Suppressor macrophage (primary cell): ENCODE measurements at regions not wholly inside any gene's neighbourhood (a gene's known extent, or its start where the extent isn't known, plus 50 kb on each side); places are given as distances from the start of the nearest gene placed in this dataset.

Experiments
- DNase-seq, 4 experiments: peaks; one replicate each; pipeline ENCODE4 v3.0.0-alpha.2; 2020 to 2022

DNA sequence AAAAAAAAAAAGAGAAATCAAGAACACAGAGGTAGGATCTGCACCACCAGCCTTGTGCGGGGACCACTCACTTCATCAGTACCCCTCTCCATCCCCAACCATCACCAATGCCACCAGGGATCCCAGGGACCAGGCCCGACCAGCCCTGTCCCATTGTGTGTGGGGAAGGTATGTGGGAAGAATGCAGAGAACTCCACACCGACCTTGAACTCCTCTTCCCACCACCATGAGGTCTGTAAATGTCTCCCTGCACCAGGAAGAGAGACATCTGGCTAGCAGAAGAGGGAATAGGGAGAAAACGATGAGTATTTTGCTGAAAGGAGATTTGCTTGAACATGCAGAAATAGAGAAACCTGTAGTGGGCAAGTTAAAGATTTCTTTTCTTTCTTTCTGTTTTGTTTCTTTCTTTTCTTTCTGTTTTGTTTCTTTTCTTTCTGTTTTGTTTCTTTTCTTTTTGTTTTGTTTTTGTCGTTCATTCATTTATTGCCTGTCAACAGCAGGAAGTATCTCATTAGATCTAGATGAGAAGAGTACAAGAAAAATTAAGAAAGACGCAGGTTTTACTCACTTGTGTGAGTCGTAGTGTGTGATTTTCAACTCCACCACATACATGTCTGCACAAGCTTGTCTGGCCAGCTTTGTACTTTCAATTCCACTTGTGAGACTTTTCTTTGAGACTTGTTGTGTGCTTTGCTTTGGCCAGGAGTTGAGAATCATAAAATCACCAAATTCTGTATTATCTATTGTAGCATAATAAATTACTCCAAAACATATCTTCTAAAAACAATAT is 179.8 kb upstream of the HAAO start:
- DNase-seq: no peak

DNA sequence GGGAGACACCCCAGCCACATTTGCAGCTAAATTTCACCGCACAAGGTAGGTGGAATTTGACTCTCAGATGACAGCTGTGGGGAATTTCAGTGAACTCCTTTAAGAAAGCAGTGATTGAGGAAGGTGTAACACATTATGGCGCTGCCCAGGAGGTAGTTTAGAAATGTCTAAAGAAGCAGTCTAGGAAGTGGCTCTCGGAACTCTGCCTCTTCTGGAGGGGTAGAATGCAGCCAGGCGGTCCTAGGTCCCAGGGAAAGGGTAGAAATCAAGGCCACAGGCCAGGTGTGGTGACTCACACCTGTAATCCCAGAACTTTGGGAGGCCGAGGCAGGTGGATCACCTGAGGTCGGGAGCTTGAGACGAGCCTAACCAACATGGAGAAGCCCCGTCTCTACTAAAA is 179.0 kb upstream of the HAAO start:
- DNase-seq: no peak

GRCh38 chr2:42970151-42970550 is 177.8 kb upstream of the HAAO start:
- DNase-seq: no peak

DNA sequence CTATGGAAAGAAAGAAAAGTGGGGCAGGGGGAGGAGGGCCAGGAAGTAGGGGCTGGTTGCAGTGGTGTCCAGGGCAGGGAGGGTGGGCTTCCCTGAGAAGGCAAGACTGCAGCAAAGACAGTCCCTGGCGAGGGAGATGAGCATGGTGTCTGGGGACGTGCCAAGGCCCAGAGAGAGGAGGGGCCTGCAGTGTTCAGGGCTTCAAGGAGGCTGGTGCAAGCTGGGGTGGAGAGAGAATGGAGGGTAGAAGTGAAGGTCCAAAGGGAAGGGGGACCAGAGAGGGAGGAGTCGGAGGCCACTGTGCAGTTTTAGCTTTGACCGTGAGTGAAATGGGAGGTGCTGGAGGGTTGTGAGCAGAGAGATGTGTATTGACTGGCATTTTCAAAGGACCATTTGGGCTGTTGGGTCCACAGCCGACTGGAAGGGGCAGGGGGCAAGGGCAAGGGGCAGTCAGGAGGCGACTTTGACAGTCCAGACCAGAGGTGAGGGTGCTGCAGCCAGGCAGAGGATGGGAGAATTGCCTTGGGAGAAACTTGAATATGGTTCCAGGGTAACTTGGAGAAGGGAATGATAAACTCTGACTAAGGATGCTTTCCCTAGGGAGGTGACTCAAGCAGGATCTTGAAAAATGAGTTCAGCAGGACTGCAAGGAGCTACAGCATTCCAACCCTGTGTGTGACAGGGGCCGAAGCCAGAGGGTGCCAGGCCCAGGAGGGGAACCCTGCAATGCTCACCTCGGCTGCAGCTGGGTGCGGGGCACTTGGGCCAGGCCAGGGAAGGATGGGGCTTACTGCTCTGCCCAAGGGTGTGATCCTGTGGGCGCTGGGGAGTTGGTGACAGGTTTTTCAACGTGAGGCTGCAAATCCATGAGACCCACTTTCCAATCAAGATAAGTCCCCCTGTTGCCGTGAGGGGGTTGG is 177.1 kb upstream of the HAAO start:
- no peak for DNase-seq

DNA sequence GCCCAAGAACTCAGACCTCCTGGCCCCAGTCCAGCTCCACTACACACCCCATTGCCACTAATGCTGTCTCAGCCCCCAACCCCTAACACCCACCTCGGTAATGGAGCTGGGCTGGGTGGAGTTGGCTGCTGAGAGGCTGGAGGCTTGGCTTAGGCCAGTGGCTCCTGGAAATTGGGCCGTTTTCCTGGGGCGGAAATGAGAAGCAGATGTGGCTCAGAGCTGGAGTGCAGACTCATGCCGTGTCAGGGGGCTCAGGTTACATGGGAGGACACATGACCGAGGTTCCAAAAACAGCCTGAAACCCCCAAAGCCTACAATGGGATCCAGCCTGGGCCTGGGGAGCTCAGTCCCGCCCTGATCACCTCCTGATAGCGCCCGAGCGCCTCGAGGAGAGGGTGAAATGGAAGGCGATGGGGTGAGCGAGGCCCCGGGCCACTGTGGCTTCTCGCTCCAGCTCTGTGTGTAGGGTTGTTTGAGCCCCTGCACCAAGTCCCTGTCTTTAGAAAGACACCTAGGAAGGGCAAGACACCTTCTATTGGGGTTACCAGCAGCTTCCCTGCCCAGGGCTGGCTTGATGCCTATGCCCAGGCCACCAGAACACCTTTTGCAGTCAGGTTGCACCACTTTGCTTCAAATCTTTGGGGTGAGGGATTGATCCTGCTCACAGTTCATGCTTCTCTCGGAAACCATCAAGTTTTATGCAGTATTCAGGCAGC is 175.7 kb upstream of the HAAO start:
- DNase-seq: peak in 1 of 4 experiments; percentile 26

DNA sequence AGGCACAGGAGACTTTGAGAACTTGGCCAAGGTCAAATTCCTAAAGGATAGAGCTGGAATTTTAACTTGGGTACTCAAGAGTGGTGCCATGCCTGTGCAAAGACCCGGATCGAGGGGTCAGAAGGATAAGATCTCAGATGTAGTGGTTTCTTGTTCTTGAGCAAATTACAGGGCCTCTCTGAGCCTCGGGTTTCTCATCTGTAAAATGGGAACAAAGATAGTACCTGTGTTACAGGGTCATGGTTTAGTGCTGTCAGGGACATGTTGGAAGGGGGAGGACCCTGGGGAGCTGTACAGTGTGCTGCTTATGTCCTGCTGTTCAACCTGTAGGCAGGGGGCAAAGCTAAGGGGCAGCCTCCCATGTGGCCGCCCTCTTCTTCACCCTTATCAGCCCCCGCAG is 173.5 kb upstream of the HAAO start:
- DNase-seq: no peak

DNA sequence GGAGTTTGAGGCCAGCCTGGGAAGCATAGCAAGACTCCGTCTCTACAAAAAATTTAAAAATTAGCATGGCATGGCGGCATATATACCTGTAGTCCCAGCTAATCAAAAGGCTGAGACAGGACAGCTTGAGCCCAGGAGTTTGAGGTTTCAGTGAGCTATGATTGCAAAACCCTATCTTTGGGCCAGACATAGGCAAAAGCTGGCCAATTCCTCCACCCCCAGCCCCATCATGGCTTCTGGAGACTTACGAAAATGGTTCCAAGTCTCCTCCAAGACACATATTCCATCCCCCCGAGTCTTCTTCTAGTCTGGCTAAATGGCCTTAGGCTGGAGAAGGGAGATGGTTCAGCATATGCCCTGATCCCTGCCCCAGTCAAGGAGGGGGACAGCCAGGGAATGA is 172.8 kb upstream of the HAAO start:
- no peak for DNase-seq

DNA sequence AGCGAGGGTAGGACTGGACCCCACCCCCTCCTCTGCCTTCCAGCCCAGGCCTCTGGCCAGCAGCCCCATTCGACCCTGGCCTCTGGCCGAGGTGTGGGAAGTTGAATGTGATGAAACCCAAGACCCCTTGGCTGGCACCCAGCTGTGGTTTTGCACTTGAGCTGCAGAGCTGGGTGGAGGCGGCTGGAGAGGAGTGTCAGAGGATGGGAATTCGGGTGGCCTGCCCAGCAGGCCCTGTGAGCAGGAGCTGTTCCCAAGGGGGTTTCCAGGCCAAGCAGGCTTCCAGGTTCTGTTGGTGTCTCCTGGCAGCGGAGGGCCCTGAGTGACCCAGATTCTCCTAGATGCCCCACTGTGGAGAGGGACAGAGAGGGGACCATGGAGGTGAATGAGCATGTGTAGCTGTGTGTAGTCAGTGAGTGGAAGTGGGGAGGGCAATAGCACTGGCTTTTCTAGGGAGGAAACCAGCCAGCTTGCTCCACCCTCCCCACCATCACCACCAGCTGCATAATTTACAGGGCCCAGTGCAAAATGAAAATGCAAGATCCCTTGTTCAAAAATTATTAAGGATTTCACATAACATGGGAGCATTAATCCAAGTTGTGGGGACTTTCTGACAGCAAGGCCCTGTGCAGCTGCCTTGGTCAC is 172.2 kb upstream of the HAAO start:
- peak in 1 of 4 experiments; percentile 15 for DNase-seq

DNA sequence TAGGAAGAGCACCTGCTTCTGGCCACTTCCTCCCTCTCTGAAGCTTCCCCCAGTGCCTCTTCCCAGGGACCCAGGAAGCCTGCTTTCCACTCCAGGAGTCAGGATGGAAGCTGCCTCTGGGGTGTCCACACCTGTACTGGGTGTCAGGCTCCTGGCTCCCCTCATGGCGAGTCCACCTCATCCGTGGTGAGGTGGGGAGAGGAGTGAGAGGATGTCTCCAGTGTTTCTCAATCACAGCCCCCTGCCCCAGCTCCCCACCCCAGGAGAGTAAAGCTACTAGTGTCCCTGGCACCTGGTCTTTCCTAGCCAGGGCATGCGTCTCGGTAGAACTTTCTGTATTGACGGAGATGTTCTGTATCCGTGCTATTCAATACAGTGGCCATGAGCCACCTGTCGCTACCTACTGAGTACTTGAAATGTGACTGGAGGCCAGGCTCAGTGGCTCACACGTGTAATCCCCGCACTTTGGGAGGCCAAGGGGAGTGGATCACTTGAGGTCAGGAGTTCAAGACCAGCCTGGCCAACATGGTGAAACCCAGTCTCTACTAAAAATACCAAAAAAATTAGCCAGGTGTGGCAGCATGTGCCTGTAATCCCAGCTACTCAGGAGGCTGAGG is 171.2 kb upstream of the HAAO start:
- no peak for DNase-seq

- DNase-seq: peak in 1 of 4 experiments; percentile 38
Observed at GRCh38 chr2:42962508-42962953, 170.1 kb upstream of the HAAO start.

DNA sequence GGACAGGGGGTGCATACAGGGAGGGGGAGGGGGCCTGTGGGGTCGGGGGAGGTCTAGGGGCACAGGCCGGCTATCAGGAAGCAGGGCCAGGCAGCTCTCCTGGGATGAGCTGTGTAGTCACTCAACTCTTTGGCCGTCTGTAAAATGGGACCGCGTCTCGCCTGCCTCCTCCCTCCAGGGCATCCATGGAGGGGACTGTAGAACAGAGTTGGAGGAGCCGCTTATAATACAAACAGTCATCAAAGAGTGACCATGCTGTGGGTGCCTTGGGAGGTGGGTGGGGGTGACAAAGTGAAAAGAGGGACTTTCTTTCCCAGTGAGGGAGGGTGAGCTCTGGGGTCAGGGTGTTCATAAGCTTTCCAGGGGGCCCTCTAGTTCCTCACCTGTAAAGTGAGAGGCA is 169.6 kb upstream of the HAAO start:
- no peak for DNase-seq

- DNase-seq: no peak
Observed at GRCh38 chr2:42961385-42961811, 169.0 kb upstream of the HAAO start.

- DNase-seq: no peak
Observed at GRCh38 chr2:42960842-42961180, 168.4 kb upstream of the HAAO start.

DNA sequence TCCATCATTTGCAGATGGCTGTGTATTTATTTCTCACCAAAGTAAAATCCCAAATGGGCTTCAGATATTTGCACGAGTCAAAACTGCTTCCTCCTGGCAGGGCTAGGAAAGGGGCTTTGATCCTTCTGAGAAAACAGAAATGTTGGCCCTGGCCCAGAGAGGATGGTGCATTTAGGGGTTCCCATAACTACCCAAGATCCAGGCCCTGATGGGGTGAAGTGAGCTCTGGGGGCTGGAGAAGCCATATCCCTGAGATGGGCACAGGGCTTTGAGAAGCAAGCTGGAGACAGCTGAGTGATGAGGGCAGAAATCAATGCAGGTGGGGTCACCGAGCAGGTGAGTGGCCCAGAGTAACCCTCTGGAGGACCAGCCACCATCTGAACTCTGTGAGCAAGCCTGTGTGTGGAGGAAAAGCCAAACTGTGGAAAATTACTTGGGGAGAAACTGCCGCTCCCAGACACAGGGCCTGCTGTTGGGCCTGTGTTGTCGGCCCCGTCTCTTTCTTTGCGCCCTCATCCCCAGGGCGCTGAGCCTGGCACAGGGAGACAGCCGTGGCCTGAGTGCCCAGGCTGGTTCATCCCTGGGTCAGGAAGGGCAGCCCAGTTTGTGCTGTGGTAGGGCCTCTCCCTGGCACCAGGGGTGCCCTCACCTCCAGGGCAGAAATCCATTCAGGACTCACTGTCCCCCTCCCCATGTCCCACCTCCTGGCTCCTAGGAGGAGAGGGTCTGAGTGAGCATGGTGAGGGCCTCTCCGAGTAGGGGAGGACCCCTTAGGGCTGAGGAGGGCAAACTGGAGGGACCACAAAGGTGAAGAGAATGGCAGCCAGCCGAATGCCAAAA is 167.8 kb upstream of the HAAO start:
- DNase-seq: no peak

DNA sequence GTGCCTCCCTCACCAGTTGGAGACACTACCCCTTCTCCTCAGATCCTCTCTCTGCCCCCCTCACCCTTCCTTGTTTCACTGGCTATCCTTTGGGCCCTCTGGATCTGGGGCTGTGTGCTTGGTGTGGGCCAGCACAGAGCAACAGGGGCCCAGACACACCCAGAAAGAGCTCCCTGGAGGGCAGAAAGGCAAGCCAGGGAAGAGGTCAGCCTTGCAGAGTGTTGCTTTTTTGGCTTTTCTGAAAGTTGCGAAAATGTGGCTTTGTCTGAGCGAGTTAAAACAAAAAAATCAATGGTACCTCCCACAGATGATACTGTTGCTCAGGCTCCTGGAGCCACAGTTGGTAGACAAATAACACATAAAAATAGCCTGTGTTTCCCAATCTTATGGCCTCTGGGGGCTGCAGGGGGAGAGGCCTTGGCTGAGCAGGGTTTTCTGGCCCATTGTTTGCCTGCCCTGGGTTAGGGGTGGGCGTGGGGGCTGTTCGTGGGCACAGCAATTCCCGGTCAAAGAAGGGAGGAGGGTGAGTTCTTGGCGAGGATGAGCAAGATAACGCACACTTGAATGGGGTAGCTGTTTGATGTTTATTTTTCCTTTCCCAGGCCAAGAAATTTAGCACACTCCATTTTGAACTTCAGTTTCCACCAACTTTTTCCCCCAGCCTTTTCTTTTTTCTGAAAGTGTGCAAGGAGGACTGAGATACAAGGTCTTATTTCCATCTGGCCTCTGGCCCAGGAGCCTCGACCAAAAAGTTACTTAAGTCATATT is 167.0 kb upstream of the HAAO start:
- DNase-seq: no peak

DNA sequence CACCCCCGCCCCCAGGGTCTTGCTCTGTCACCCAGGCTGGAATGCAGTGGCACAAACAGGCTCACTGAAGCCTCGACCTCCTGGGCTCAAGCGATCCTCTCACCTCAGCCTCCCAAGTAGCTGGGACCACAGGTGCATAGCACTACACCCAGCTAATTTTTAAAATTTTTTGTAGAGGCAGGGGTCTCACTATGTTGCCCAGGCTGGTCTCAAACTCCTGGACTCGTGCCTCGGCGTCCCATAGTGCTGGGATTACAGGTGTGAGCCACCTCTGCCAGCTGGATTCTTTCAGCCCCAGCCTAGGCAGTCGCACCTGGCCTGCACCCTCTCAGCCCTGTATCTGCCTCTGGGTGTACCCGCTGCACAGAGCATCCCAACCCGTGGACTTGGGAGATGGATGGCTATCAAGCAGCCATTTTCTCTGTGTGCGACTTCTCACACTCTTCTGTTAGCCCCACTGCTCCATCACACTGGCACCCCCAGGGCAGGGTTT is 166.4 kb upstream of the HAAO start:
- no peak for DNase-seq

DNA sequence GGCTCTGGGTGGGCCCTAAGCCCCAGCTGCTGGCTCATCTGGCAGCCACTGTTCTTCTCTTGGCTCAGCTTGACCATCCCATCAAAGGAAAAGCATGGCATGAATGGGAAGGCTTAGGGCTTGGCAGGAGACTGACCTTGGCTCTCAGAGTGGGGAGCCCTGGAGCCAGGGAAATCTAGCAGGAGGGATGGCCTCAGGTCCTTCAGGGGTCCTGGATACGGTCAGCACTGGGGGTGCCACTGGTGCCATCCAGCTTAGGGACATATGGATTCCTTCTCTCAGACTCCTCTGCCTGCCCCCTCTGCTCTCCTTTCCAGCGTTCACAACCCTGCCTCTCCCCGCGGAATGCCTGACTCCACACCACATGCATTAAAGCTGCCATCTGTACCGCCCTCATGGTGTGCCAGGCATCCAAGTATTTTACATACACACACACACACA is 165.5 kb upstream of the HAAO start:
- no peak for DNase-seq

- no peak for DNase-seq
Observed at GRCh38 chr2:42957109-42957860, 164.9 kb upstream of the HAAO start.

DNA sequence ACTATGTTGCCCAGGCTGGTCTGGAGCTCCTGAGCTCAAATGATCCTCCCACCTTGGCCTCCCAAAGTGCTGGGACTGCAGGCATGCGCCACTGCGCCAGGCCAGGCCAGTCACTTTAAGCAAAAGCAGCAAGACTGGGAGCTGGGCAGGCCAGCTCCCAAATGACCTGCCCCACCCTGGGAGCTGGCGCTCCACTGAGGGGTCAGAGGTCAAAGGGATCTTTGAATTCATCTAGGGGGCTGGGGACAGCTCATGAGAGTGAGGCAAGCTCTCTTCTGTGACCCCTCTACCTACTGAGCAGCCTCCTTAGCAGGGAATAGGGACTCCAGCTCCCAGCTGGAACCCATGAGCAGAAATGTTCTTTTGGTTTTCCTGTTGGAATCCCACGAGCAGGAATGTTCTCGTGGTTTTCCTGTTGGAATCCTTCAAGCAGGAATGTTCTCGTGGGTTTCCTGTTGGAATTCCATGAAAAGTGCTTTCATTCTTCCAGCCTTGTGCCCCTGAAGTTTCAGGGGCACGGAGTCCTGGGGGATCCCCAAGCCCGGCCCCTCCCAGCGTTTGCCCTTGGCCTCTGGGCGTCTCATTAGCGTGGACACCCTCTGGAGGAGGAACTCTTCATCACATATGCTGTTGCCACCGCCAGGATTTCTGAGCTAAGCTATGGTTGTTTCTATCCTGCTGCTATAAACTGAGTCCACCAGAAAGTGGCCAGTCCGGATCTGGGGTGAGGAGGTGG is 162.0 kb upstream of the HAAO start:
- DNase-seq: no peak
